GM12801 (cell line): ENCODE measurements at regions not wholly inside any gene's neighbourhood (a gene's known extent, or its start where the extent isn't known, plus 50 kb on each side); places are given as distances from the start of the nearest gene placed in this dataset.

Source experiments
- TF ChIP-seq, protein P1 (sequence below): IDR thresholded peaks from one replicate; pipeline ENCODE4 v1.5.1; 2011; ENCODE audit warnings: control low read depth; ENCODE audit not compliant: insufficient read length; ENCODE audit errors: extremely low read depth

- TF ChIP-seq, protein P1, sequence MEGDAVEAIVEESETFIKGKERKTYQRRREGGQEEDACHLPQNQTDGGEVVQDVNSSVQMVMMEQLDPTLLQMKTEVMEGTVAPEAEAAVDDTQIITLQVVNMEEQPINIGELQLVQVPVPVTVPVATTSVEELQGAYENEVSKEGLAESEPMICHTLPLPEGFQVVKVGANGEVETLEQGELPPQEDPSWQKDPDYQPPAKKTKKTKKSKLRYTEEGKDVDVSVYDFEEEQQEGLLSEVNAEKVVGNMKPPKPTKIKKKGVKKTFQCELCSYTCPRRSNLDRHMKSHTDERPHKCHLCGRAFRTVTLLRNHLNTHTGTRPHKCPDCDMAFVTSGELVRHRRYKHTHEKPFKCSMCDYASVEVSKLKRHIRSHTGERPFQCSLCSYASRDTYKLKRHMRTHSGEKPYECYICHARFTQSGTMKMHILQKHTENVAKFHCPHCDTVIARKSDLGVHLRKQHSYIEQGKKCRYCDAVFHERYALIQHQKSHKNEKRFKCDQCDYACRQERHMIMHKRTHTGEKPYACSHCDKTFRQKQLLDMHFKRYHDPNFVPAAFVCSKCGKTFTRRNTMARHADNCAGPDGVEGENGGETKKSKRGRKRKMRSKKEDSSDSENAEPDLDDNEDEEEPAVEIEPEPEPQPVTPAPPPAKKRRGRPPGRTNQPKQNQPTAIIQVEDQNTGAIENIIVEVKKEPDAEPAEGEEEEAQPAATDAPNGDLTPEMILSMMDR, result no peak
Measured at GRCh38 chr4:177660223-177660622, 218.0 kb upstream of the AGA start.

- TF ChIP-seq, protein P1, result no peak
Measured at GRCh38 chr4:177667687-177668086, 225.4 kb upstream of the AGA start.

- TF ChIP-seq, protein P1, result no peak
Measured at GRCh38 chr4:177671387-177671786, 229.2 kb upstream of the AGA start.

DNA sequence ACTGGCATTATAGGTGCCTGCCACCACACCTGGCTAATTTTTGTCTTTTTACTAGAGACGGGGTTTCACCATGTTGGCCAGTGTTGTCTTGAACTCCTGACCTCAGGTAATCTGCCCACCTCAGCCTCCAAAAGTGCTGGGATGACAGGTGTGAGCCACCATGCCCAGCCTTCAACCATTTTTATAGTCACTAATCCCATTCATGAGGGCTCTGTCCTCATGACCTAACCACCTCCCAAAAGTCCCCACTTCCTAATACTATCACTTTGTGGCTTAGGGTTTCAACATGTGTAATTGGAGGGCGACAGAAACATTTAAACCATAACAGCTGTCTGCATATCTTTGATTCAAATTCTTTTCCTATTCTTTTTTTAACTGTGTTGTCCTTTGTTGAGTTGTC, 229.6 kb upstream of the AGA start:
- TF ChIP-seq, protein P1, result no peak

- TF ChIP-seq, protein P1, result no peak
Measured at GRCh38 chr4:177673985-177674489, 231.8 kb upstream of the AGA start.

GRCh38 chr4:177680308-177680707, 238.1 kb upstream of the AGA start:
- TF ChIP-seq, protein P1, result no peak

GRCh38 chr4:177681902-177682301, 239.7 kb upstream of the AGA start:
- TF ChIP-seq, protein P1, result no peak

GRCh38 chr4:177687117-177687516, 244.9 kb upstream of the AGA start:
- TF ChIP-seq, protein P1, result no peak
